Endothelial cell of umbilical vein (primary cell): ENCODE measurements at regions not wholly inside any gene's neighbourhood (a gene's known extent, or its start where the extent isn't known, plus 50 kb on each side); places are given as distances from the start of the nearest gene placed in this dataset.
"Not testable (repeated sequence)": the region's sequence is repeated elsewhere in the genome, so short reads cannot be mapped to it uniquely, and the experiment has no call there.

Experiments
- BruUV-seq: library from RNA; stranded (reverse); fragments of 400-500 nt; replicated peaks from 2 replicates; lab custom pipeline; 2021; lab: Mats Ljungman, UMichigan
- CTCF ChIA-PET: fragments of 300-600, 350-600 bp; sonication (Branson Sonifier 250); formaldehyde crosslinking; loops from one replicate; lab custom pipeline; 2021; ENCODE audit warnings: antibody characterized with exemption, inconsistent platforms; lab: Charles Lee
- POLR2A ChIA-PET: fragments of 300-600, 350-600 bp; sonication (Branson Sonifier 250); formaldehyde crosslinking; loops from one replicate; lab custom pipeline; 2021; ENCODE audit warnings: antibody characterized with exemption, inconsistent platforms; lab: Charles Lee
- DNase-seq: peaks from one replicate; pipeline ENCODE4 v3.0.0-alpha.2; 2011; ENCODE audit warnings: low read depth, low spot score
- FAIRE-seq: peaks from 2 replicates; lab custom pipeline; 2011; peaks lifted over from hg19 to GRCh38; lab: Jason Lieb, UNC
- H2AFZ ChIP-seq: 2 replicates; pipeline ENCODE4 v1.6.0; 2012; ENCODE audit warnings: low read depth, low read length, control low read depth, inconsistent platforms
- H3K27ac ChIP-seq: 2 replicates; pipeline ENCODE4 v1.5.1; 2011; ENCODE audit warnings: low read depth, mild to moderate bottlenecking, control low read depth, low read length, moderate library complexity; ENCODE audit not compliant: insufficient read depth
- H3K27me3 ChIP-seq, 2 experiments: 2 replicates each; pipeline versions ENCODE4 v1.6.0 to v1.6.1; 2011; ENCODE audit warnings: low read length in 2 of 2, mixed read lengths in 1 of 2; ENCODE audit not compliant: control insufficient read depth in 2 of 2, insufficient read depth in 2 of 2
- H3K36me3 ChIP-seq, 2 experiments: 2 replicates in 1 of 2; 3 replicates in 1 of 2; pipeline ENCODE4 v1.5.1; 2011; ENCODE audit warnings: low read length in 2 of 2, mild to moderate bottlenecking in 1 of 2, moderate library complexity in 1 of 2; ENCODE audit not compliant: control insufficient read depth in 2 of 2, insufficient read depth in 2 of 2; ENCODE audit errors: extremely low read depth in 1 of 2
- H3K4me1 ChIP-seq: 3 replicates; pipeline ENCODE4 v1.5.1; 2011; ENCODE audit warnings: mild to moderate bottlenecking, low read length; ENCODE audit not compliant: control insufficient read depth, insufficient read depth; ENCODE audit errors: extremely low read depth
- H3K4me2 ChIP-seq: 2 replicates; pipeline ENCODE4 v1.6.1; 2011; ENCODE audit warnings: low read length, control low read depth, mixed read lengths; ENCODE audit not compliant: insufficient read depth
- H3K4me3 ChIP-seq, 3 experiments: fragments of 200-600 bp in 1 of 3; sonication (generic), shearing (Covaris generic) in 1 of 3; replicated peaks in 1 of 3; 2 replicates each; pipeline ENCODE4 v1.5.1; 2011 to 2016; ENCODE audit warnings: control low read depth in 3 of 3, low read length in 3 of 3, mild to moderate bottlenecking in 2 of 3, inconsistent platforms in 1 of 3, low read depth in 1 of 3, moderate library complexity in 1 of 3; ENCODE audit not compliant: insufficient read depth in 1 of 3
- H3K79me2 ChIP-seq: 2 replicates; pipeline ENCODE4 v1.6.0; 2012; ENCODE audit warnings: low read length, inconsistent platforms; ENCODE audit not compliant: control insufficient read depth, insufficient read depth
- H3K9ac ChIP-seq: replicated peaks from 2 replicates; pipeline ENCODE3; 2011; ENCODE audit warnings: low read length, control low read depth; ENCODE audit not compliant: insufficient read depth; ENCODE audit errors: extremely low read depth
- H3K9me1 ChIP-seq: replicated peaks from 3 replicates; pipeline ENCODE4 v1.6.0; 2011; ENCODE audit warnings: mild to moderate bottlenecking, low read length; ENCODE audit not compliant: control insufficient read depth, insufficient read depth; ENCODE audit errors: extremely low read depth
- H3K9me3 ChIP-seq: replicated peaks from 2 replicates; pipeline ENCODE4 v1.5.1; 2012; ENCODE audit warnings: low read length, inconsistent platforms; ENCODE audit not compliant: control insufficient read depth, insufficient read depth
- H4K20me1 ChIP-seq: replicated peaks from 2 replicates; pipeline ENCODE3; 2011; ENCODE audit warnings: mild to moderate bottlenecking, low read length; ENCODE audit not compliant: control insufficient read depth, insufficient read depth; ENCODE audit errors: extremely low read depth
- CTCF ChIP-seq, 2 donors: IDR thresholded peaks; 1 replicate in 1 of 2; 2 replicates in 1 of 2; pipeline ENCODE4 v1.5.1; 2011; ENCODE audit warnings: low read length in 2 of 2, mild to moderate bottlenecking in 2 of 2, moderate library complexity in 2 of 2, control low read depth in 1 of 2, inconsistent platforms in 1 of 2, low read depth in 1 of 2; ENCODE audit not compliant: insufficient read depth in 1 of 2; ENCODE audit errors: extremely low read depth in 1 of 2
- EZH2 ChIP-seq: IDR thresholded peaks from 2 replicates; pipeline ENCODE4 v1.6.1; 2012; ENCODE audit warnings: borderline replicate concordance, low read depth, mild to moderate bottlenecking, moderate library complexity, low read length, inconsistent platforms; ENCODE audit not compliant: severe bottlenecking
- FOS ChIP-seq: IDR thresholded peaks from 2 replicates; pipeline ENCODE4 v1.6.1; 2011; ENCODE audit warnings: mild to moderate bottlenecking, low read length, moderate library complexity, borderline replicate concordance; ENCODE audit not compliant: insufficient read depth
- GATA2 ChIP-seq: IDR thresholded peaks from 2 replicates; pipeline ENCODE4 v1.7.0; 2011; ENCODE audit warnings: low read depth, mild to moderate bottlenecking, moderate library complexity, mixed read lengths, low read length; ENCODE audit not compliant: insufficient read length, insufficient read depth
- JUN ChIP-seq: IDR thresholded peaks from 2 replicates; pipeline ENCODE4 v1.6.1; 2011; ENCODE audit warnings: borderline replicate concordance, low read depth; ENCODE audit not compliant: insufficient read length, insufficient read depth
- MAX ChIP-seq: IDR thresholded peaks from 2 replicates; pipeline ENCODE4 v1.6.1; 2011; ENCODE audit not compliant: insufficient read depth, insufficient read length
- MYC ChIP-seq: IDR thresholded peaks from one replicate; pipeline ENCODE4 v1.6.1; 2011; ENCODE audit warnings: mild to moderate bottlenecking, low read depth, low read length
- POLR2A ChIP-seq: IDR thresholded peaks from 2 replicates; pipeline ENCODE4 v1.6.1; 2012; ENCODE audit warnings: low read depth, mild to moderate bottlenecking, control low read depth, low read length
- POLR2AphosphoS5 ChIP-seq: IDR thresholded peaks from 2 replicates; pipeline ENCODE4 v1.6.1; 2012; ENCODE audit warnings: low read depth, mild to moderate bottlenecking, control low read depth, low read length, moderate library complexity; ENCODE audit not compliant: insufficient read depth
- dilution Hi-C: fragments of 300-500 bp; cut with MboI; formaldehyde crosslinking; loops from one replicate; pipeline ENCODE4 v1.15.0; 2019; ENCODE audit warnings: low sequenced_read_pairs; ENCODE audit not compliant: extremely low pct_ligation_motif_present
- intact Hi-C: fragments of 100-400 bp; cut with micrococcal nuclease; formaldehyde crosslinking; loops from one replicate; pipeline ENCODE4 v1.10.0; 2022

- ChIA-PET CTCF (no interaction called here), POLR2A (no interaction called here)
- no peak overlapping the region for H2AFZ ChIP-seq
- no peak overlapping the region for H3K27ac ChIP-seq
- dilution Hi-C loops = no loop called here
- H3K4me2 ChIP-seq = no peak overlapping the region
- no peak overlapping the region for H3K4me3 ChIP-seq
- H3K9me3 ChIP-seq = no peaks in the 10 kb centered on the region
- intact Hi-C loops = no loop called here
- FAIRE-seq = no peak
- DNase-seq = no peak
- no peaks in the 10 kb centered on the region for H3K27me3 ChIP-seq
- no peaks in the 10 kb centered on the region for H4K20me1 ChIP-seq
- BruUV-seq = no TSS peak
- no peaks in the 10 kb centered on the region for H3K4me1 ChIP-seq
- H3K9ac ChIP-seq = no peak overlapping the region
- TF ChIP-seq POLR2AphosphoS5 (no peak), EZH2 (no peak), CTCF (IDR thresholded peaks at IDR 0.05; ENCODE audit: extremely low read depth in 1 of 2, insufficient read depth in 1 of 2, low read depth in 1 of 2, low read length in 2 of 2) (no peak), MYC (no peak), GATA2 (no peak), JUN (no peak), FOS (no peak), MAX (no peak), POLR2A (no peak)
- H3K79me2 ChIP-seq = no peaks in the 10 kb centered on the region
- no peaks in the 10 kb centered on the region for H3K9me1 ChIP-seq
- no peaks in the 10 kb centered on the region for H3K36me3 ChIP-seq
Measured at GRCh38 chrX:151100799-151101198, 75.6 kb upstream of the GPR50 start.

- DNase-seq, H3K9ac ChIP-seq, H3K79me2 ChIP-seq, H3K27ac ChIP-seq, H2AFZ ChIP-seq, CTCF ChIA-PET, BruUV-seq, H3K9me1 ChIP-seq, H4K20me1 ChIP-seq, intact Hi-C loops, H3K4me3 ChIP-seq, POLR2A ChIA-PET, FAIRE-seq, H3K4me1 ChIP-seq, H3K36me3 ChIP-seq, dilution Hi-C loops, H3K27me3 ChIP-seq, H3K9me3 ChIP-seq, H3K4me2 ChIP-seq: not testable (repeated sequence)
Measured at GRCh38 chrX:151113200-151113599, 63.2 kb upstream of the GPR50 start.
